ENCODE measurements at regions not wholly inside any gene's neighbourhood (a gene's known extent, or its start where the extent isn't known, plus 50 kb on each side); places are given as distances from the start of the nearest gene placed in this dataset.

GRCh38 chr3:6580808-6581207 lies 280.1 kb upstream of the GRM7 start:
- H3K27me3 ChIP-seq, result no peaks in the 10 kb centered on the region
- H3K36me3 ChIP-seq, result no peaks in the 10 kb centered on the region

GRCh38 chr3:6585360-6585759 lies 275.6 kb upstream of the GRM7 start:
- DNase-seq, result no peak
- no peaks in the 10 kb centered on the region for H3K27me3 ChIP-seq
- H3K9me3 ChIP-seq, result no peaks in the 10 kb centered on the region
- no peak overlapping the region for H3K4me3 ChIP-seq (ENCODE audit: low read depth, low read length)
- no peak for TF ChIP-seq CTCF (IDR thresholded peaks at IDR 0.05; ENCODE audit: low read depth, low read length)
- H3K36me3 ChIP-seq, result no peaks in the 10 kb centered on the region
- no peaks in the 10 kb centered on the region for H3K4me1 ChIP-seq

More at GRCh38 chr3:6580808-6581207, 280.1 kb upstream of the GRM7 start:
- no peak for TF ChIP-seq CTCF (IDR thresholded peaks at IDR 0.05; ENCODE audit: low read depth, low read length)
- no peak for DNase-seq
- Histone ChIP-seq H3K9me3 (no peaks in the 10 kb centered on the region), H3K4me1 (no peaks in the 10 kb centered on the region), H3K4me3 (ENCODE audit: low read depth, low read length) (no peak overlapping the region)

GRCh38 chr3:6600237-6600636 lies 260.7 kb upstream of the GRM7 start:
- Histone ChIP-seq H3K4me3 (ENCODE audit: low read depth, low read length) (no peak overlapping the region), H3K4me1 (no peaks in the 10 kb centered on the region), H3K36me3 (no peaks in the 10 kb centered on the region), H3K27me3 (no peaks in the 10 kb centered on the region), H3K9me3 (no peaks in the 10 kb centered on the region)
- DNase-seq, result no peak
- no peak for TF ChIP-seq CTCF (IDR thresholded peaks at IDR 0.05; ENCODE audit: low read depth, low read length)

GRCh38 chr3:6601374-6601773 lies 259.5 kb upstream of the GRM7 start:
- no peaks in the 10 kb centered on the region for H3K36me3 ChIP-seq
- no peaks in the 10 kb centered on the region for H3K27me3 ChIP-seq
- no peaks in the 10 kb centered on the region for H3K4me1 ChIP-seq
- H3K4me3 ChIP-seq (ENCODE audit: low read depth, low read length), result no peak overlapping the region
- H3K9me3 ChIP-seq, result no peaks in the 10 kb centered on the region
- no peak for TF ChIP-seq CTCF (IDR thresholded peaks at IDR 0.05; ENCODE audit: low read depth, low read length)
- DNase-seq, result no peak

- TF ChIP-seq CTCF (IDR thresholded peaks at IDR 0.05; ENCODE audit: low read depth, low read length), result no peak
- H3K36me3 ChIP-seq, result no peaks in the 10 kb centered on the region
These were observed 258.6 kb upstream of the GRM7 start for GRCh38 chr3:6602329-6602728.

GRCh38 chr3:6605227-6605626 lies 255.7 kb upstream of the GRM7 start:
- H3K4me1 ChIP-seq, result no peaks in the 10 kb centered on the region
- no peaks in the 10 kb centered on the region for H3K9me3 ChIP-seq
- H3K4me3 ChIP-seq (ENCODE audit: low read depth, low read length), result no peak overlapping the region
- no peak for DNase-seq
- no peak for TF ChIP-seq CTCF (IDR thresholded peaks at IDR 0.05; ENCODE audit: low read depth, low read length)
- H3K27me3 ChIP-seq, result no peaks in the 10 kb centered on the region
- H3K36me3 ChIP-seq, result no peaks in the 10 kb centered on the region

More at GRCh38 chr3:6602329-6602728, 258.6 kb upstream of the GRM7 start:
- no peaks in the 10 kb centered on the region for H3K9me3 ChIP-seq
- DNase-seq, result no peak
- H3K27me3 ChIP-seq, result no peaks in the 10 kb centered on the region
- H3K4me3 ChIP-seq (ENCODE audit: low read depth, low read length), result no peak overlapping the region
- H3K4me1 ChIP-seq, result no peaks in the 10 kb centered on the region
